Thyroid gland (tissue), 4 donors: ENCODE measurements at regions not wholly inside any gene's neighbourhood (a gene's known extent, or its start where the extent isn't known, plus 50 kb on each side); places are given as distances from the start of the nearest gene placed in this dataset.

Source experiments
- POLR2A ChIP-seq, 2 donors: fragments of 450-650 bp; IDR thresholded peaks; one replicate each; pipeline ENCODE4 v1.6.1; 2017; ENCODE audit warnings: antibody characterized with exemption in 2 of 2, mild to moderate bottlenecking in 2 of 2, moderate library complexity in 1 of 2
- TF ChIP-seq, protein P1 (sequence below), 6 experiments: fragments of 200-600 bp in 3 of 6; fragments of 450-650 bp in 3 of 6; sonication (generic) in 3 of 6; IDR thresholded peaks; one replicate each; pipeline ENCODE4 v1.5.1; 2016 to 2019; ENCODE audit warnings: antibody characterized with exemption in 6 of 6, mild to moderate bottlenecking in 2 of 6, inconsistent platforms in 1 of 6, moderate library complexity in 1 of 6

DNA sequence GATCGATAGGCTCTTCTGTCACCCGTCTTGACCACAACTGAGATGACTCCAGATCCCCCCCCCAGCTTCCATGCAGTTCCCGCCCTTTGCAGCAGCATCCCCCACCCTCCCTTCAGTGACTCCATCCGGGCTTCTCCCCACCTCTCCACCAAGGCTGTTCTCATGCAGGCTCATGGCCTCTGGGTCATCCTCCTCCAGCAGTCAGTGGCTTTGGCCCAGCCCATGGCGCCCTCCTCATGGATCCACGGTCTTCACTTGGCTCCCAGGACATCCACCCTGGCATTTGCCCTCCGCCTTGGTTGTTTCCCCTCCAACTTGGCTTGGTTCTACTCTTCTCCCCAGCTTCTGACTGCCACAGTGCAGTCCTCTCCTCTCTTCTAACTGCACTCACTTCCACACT lies 96.7 kb upstream of the RUFY1 start:
- TF ChIP-seq POLR2A (IDR thresholded peaks at IDR 0.05), result no peak
- TF ChIP-seq, protein P1, sequence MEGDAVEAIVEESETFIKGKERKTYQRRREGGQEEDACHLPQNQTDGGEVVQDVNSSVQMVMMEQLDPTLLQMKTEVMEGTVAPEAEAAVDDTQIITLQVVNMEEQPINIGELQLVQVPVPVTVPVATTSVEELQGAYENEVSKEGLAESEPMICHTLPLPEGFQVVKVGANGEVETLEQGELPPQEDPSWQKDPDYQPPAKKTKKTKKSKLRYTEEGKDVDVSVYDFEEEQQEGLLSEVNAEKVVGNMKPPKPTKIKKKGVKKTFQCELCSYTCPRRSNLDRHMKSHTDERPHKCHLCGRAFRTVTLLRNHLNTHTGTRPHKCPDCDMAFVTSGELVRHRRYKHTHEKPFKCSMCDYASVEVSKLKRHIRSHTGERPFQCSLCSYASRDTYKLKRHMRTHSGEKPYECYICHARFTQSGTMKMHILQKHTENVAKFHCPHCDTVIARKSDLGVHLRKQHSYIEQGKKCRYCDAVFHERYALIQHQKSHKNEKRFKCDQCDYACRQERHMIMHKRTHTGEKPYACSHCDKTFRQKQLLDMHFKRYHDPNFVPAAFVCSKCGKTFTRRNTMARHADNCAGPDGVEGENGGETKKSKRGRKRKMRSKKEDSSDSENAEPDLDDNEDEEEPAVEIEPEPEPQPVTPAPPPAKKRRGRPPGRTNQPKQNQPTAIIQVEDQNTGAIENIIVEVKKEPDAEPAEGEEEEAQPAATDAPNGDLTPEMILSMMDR (IDR thresholded peaks at IDR 0.05), result no peak
